HCT116 (cell line): ENCODE measurements at regions not wholly inside any gene's neighbourhood (a gene's known extent, or its start where the extent isn't known, plus 50 kb on each side); places are given as distances from the start of the nearest gene placed in this dataset.

ENCODE experiments used
- ATAC-seq: fragments of 200-7000 bp; cut with Tn5 transposase; 2 replicates; pipeline ENCODE4 v1.9.1; 2020; ENCODE audit warnings: mild to moderate bottlenecking, moderate library complexity
- BruUV-seq: library from RNA; stranded (reverse); fragments of 400-500 nt; replicated peaks from 2 replicates; lab custom pipeline; 2021; lab: Mats Ljungman, UMichigan
- CTCF ChIA-PET: fragments of 300-600 bp; sonication (Branson Sonifier 250); formaldehyde crosslinking; loops from one replicate; lab custom pipeline; 2021; ENCODE audit warnings: antibody characterized with exemption; lab: Charles Lee
- POLR2A ChIA-PET: fragments of 300-600, 350-600 bp; sonication (Branson Sonifier 250); formaldehyde crosslinking; loops from one replicate; lab custom pipeline; 2021; ENCODE audit warnings: antibody characterized with exemption; lab: Charles Lee
- RAD21 ChIA-PET, 2 experiments: fragments of 300-600 bp; sonication (Branson Sonifier 250); formaldehyde crosslinking; loops; one replicate each; lab custom pipeline; 2023; ENCODE audit warnings: low total read pairs in 2 of 2; ENCODE audit not compliant: uncharacterized antibody in 2 of 2, unreplicated experiment in 2 of 2, low non-redundant PET in 1 of 2; lab: Charles Lee
- DNase-seq: peaks from one replicate; pipeline ENCODE4 v3.0.0-alpha.2; 2010; ENCODE audit warnings: low read depth, low spot score
- H2AFZ ChIP-seq: fragments of 200-600 bp; shearing (Covaris generic), sonication (generic); 2 replicates; pipeline ENCODE4 v1.6.1; 2017; ENCODE audit warnings: low read depth, mixed run types, mixed read lengths, antibody characterized with exemption, low read length; ENCODE audit not compliant: poor library complexity, severe bottlenecking
- H3K27ac ChIP-seq: 2 replicates; pipeline ENCODE4 v1.5.1; 2012; ENCODE audit warnings: low read depth, low read length
- H3K27me3 ChIP-seq: fragments of 200-600 bp; sonication (generic); 2 replicates; pipeline ENCODE4 v1.6.1; 2016; ENCODE audit warnings: mixed run types, low read length, mixed read lengths; ENCODE audit not compliant: insufficient read depth
- H3K36me3 ChIP-seq, 2 experiments: fragments of 200-500 bp in 1 of 2; fragments of 200-600 bp in 1 of 2; sonication (Bioruptor generic) in 1 of 2; sonication (generic) in 1 of 2; 2 replicates each; pipeline versions ENCODE4 v1.5.1 to v1.6.1; 2014 to 2016; ENCODE audit warnings: low read length in 2 of 2, inconsistent platforms in 1 of 2, mixed read lengths in 1 of 2, mixed run types in 1 of 2; ENCODE audit not compliant: insufficient read depth in 2 of 2, control insufficient read depth in 1 of 2
- H3K4me1 ChIP-seq, 2 experiments: fragments of 200-600 bp in 1 of 2; sonication (generic) in 1 of 2; 2 replicates each; pipeline versions ENCODE4 v1.5.1 to v1.6.1; 2012 to 2017; ENCODE audit warnings: low read length in 2 of 2, inconsistent platforms in 1 of 2, mild to moderate bottlenecking in 1 of 2, mixed read lengths in 1 of 2, mixed run types in 1 of 2, moderate library complexity in 1 of 2; ENCODE audit not compliant: insufficient read depth in 2 of 2, control insufficient read depth in 1 of 2
- H3K4me2 ChIP-seq: fragments of 200-600 bp; sonication (generic); 2 replicates; pipeline ENCODE4 v1.6.1; 2017; ENCODE audit warnings: mixed run types, low read length, mixed read lengths
- H3K4me3 ChIP-seq, 2 experiments: fragments of 200-600 bp in 1 of 2; sonication (generic) in 1 of 2; replicated peaks in 1 of 2; 2 replicates each; pipeline ENCODE4 v1.5.1; 2011 to 2016; ENCODE audit warnings: low read length in 2 of 2, control low read depth in 1 of 2, low read depth in 1 of 2, mild to moderate bottlenecking in 1 of 2, mixed read lengths in 1 of 2, mixed run types in 1 of 2
- H3K79me2 ChIP-seq: fragments of 200-600 bp; sonication (generic); 2 replicates; pipeline ENCODE4 v1.6.1; 2017; ENCODE audit warnings: mild to moderate bottlenecking, mixed run types, low read length, moderate library complexity, mixed read lengths; ENCODE audit not compliant: insufficient read depth
- H3K9ac ChIP-seq: fragments of 200-600 bp; sonication (generic); 2 replicates; pipeline ENCODE4 v1.6.1; 2016; ENCODE audit warnings: low read length, mixed read lengths
- H3K9me2 ChIP-seq: fragments of 200-600 bp; sonication (generic), shearing (Covaris generic); 2 replicates; pipeline ENCODE4 v1.6.1; 2017; ENCODE audit warnings: mixed run types, mild to moderate bottlenecking, moderate library complexity; ENCODE audit not compliant: insufficient read depth
- H3K9me3 ChIP-seq, 2 experiments: fragments of 200-500 bp in 1 of 2; fragments of 200-600 bp in 1 of 2; sonication (Bioruptor generic) in 1 of 2; sonication (generic) in 1 of 2; 2 replicates each; pipeline ENCODE4 v1.6.1; 2014 to 2017; ENCODE audit warnings: low read length in 2 of 2, mixed read lengths in 2 of 2, inconsistent platforms in 1 of 2, low read depth in 1 of 2, mild to moderate bottlenecking in 1 of 2, mixed run types in 1 of 2, moderate library complexity in 1 of 2; ENCODE audit not compliant: control insufficient read depth in 1 of 2, insufficient read depth in 1 of 2
- H4K20me1 ChIP-seq: fragments of 200-600 bp; sonication (generic), shearing (Covaris generic); 2 replicates; pipeline ENCODE4 v1.6.1; 2017; ENCODE audit warnings: mixed run types, mild to moderate bottlenecking, moderate library complexity; ENCODE audit not compliant: insufficient read depth
- CBX3 ChIP-seq: IDR thresholded peaks from 2 replicates; pipeline ENCODE4 v1.6.1; 2012; ENCODE audit warnings: low read depth
- ELF1 ChIP-seq: IDR thresholded peaks from 2 replicates; pipeline ENCODE4 v1.6.1; 2012; ENCODE audit warnings: low read depth, borderline replicate concordance
- EZH2 ChIP-seq: fragments of 200-600 bp; sonication (generic); IDR thresholded peaks from 2 replicates; pipeline ENCODE4 v1.6.1; 2017; ENCODE audit warnings: antibody characterized with exemption, mixed run types
- JUND ChIP-seq: IDR thresholded peaks from 2 replicates; pipeline ENCODE4 v1.6.1; 2012
- MAX ChIP-seq: IDR thresholded peaks from 2 replicates; pipeline ENCODE4 v1.6.1; 2012
- POLR2A ChIP-seq: IDR thresholded peaks from 2 replicates; pipeline ENCODE4 v1.7.0; 2011; ENCODE audit warnings: borderline replicate concordance; ENCODE audit not compliant: insufficient read depth, insufficient read length; ENCODE audit errors: extremely low read depth
- RAD21 ChIP-seq: IDR thresholded peaks from 2 replicates; pipeline ENCODE4 v1.6.1; 2012; ENCODE audit warnings: low read depth, mild to moderate bottlenecking
- REST ChIP-seq: IDR thresholded peaks from 2 replicates; pipeline ENCODE4 v1.6.1; 2012; ENCODE audit warnings: low read depth
- SP1 ChIP-seq: IDR thresholded peaks from 2 replicates; pipeline ENCODE4 v1.6.1; 2012; ENCODE audit warnings: low read depth
- intact Hi-C: fragments of 100-400 bp; cut with micrococcal nuclease; formaldehyde crosslinking; loops from 2 replicates; pipeline ENCODE4 v1.10.0; 2022

- Histone ChIP-seq H3K4me1 (peaks cover 0 to 6% of the 10 kb centered on the region in 2 experiments; a peak in 1 of 4 replicates), H3K27ac (no peak overlapping the region), H2AFZ (no peak overlapping the region), H4K20me1 (peaks cover 3% of the 10 kb centered on the region; the same call in 1 of the 2 replicates), H3K36me3 (no peaks in the 10 kb centered on the region), H3K9me3 (no peaks in the 10 kb centered on the region), H3K79me2 (peaks cover 80% of the 10 kb centered on the region), H3K9me2 (no peaks in the 10 kb centered on the region), H3K4me2 (no peak overlapping the region), H3K4me3 (no peak overlapping the region), H3K9ac (no peak overlapping the region), H3K27me3 (no peaks in the 10 kb centered on the region)
- RAD21 ChIA-PET = no interaction called here
- POLR2A ChIA-PET = no interaction called here
- BruUV-seq = no TSS peak
- no peak for TF ChIP-seq REST
- TF ChIP-seq CBX3 = no peak
- TF ChIP-seq POLR2A = no peak
- no peak for TF ChIP-seq ELF1
- TF ChIP-seq EZH2 = no peak
- TF ChIP-seq SP1 = no peak
- no peak for TF ChIP-seq MAX
- TF ChIP-seq JUND = no peak
- no peak for TF ChIP-seq RAD21
- ATAC-seq (no peak), DNase-seq (no peak)
- intact Hi-C loops = no loop called here
- CTCF ChIA-PET = no interaction called here
These were observed 377.8 kb downstream of the SOX9 start for GRCh38 chr17:72498364-72499210.
